Heart left ventricle (tissue), 16 donors: ENCODE measurements at regions not wholly inside any gene's neighbourhood (a gene's known extent, or its start where the extent isn't known, plus 50 kb on each side); places are given as distances from the start of the nearest gene placed in this dataset.

Source experiments
- ATAC-seq, 4 donors: fragments of 200-7000 bp; cut with Tn5 transposase; one replicate each; pipeline ENCODE4 v1.9.1; 2020 to 2022; ENCODE audit warnings: moderate library complexity in 4 of 4, mild to moderate bottlenecking in 3 of 4, moderate number of reproducible peaks in 1 of 4
- DNase-seq, 5 donors: peaks; one replicate each; pipeline ENCODE4 v3.0.0-alpha.2; 2020
- H3K27ac ChIP-seq, 12 donors: fragments of 200-600 bp; sonication (generic) in 4 of 12; one replicate each; pipeline versions ENCODE4 v1.5.0 to v1.8.0; 2016 to 2022; ENCODE audit warnings: mild to moderate bottlenecking in 2 of 12
- H3K27me3 ChIP-seq, 9 donors: fragments of 200-600 bp; sonication (generic) in 2 of 9; one replicate each; pipeline versions ENCODE4 v1.5.1 to v1.8.0; 2016 to 2022; ENCODE audit warnings: mild to moderate bottlenecking in 3 of 9
- H3K36me3 ChIP-seq, 9 donors: fragments of 200-600 bp; sonication (generic) in 2 of 9; one replicate each; pipeline versions ENCODE4 v1.5.0 to v1.8.0; 2018 to 2022; ENCODE audit warnings: mild to moderate bottlenecking in 2 of 9
- H3K4me1 ChIP-seq, 12 donors: fragments of 200-600 bp; sonication (generic) in 4 of 12; one replicate each; pipeline versions ENCODE4 v1.5.0 to v1.8.0; 2016 to 2022; ENCODE audit warnings: mild to moderate bottlenecking in 3 of 12
- H3K4me3 ChIP-seq, 12 donors: fragments of 200-600 bp; sonication (generic) in 4 of 12; one replicate each; pipeline versions ENCODE4 v1.5.0 to v1.8.0; 2017 to 2022; ENCODE audit warnings: mild to moderate bottlenecking in 9 of 12, moderate library complexity in 4 of 12
- H3K9me3 ChIP-seq, 12 donors: fragments of 200-600 bp; sonication (generic) in 4 of 12; one replicate each; pipeline versions ENCODE4 v1.5.0 to v1.8.0; 2016 to 2022; ENCODE audit warnings: mild to moderate bottlenecking in 1 of 12
- CTCF ChIP-seq, 12 donors: fragments of 200-600 bp; sonication (generic) in 4 of 12; IDR thresholded peaks; one replicate each; pipeline versions ENCODE4 v1.5.0 to v1.8.0; 2018 to 2022; ENCODE audit warnings: antibody characterized with exemption in 12 of 12, mild to moderate bottlenecking in 5 of 12
- POLR2A ChIP-seq, 2 donors: fragments of 450-650 bp; IDR thresholded peaks; one replicate each; pipeline ENCODE4 v1.6.1; 2017; ENCODE audit warnings: antibody characterized with exemption in 2 of 2, mild to moderate bottlenecking in 2 of 2, moderate library complexity in 2 of 2
- WGBS, 4 donors: extraction: QIAGEN DNeasy Blood & Tissue Kit in 2 of 4; methylation state at CpG; one replicate each; pipeline versions ENCODE4 v1.1.5 to v1.1.7; 2013 to 2018; 5-methylcytosine and 5-hydroxymethylcytosine counted together
- intact Hi-C, 10 donors: fragments of 100-400 bp; cut with DNase I; formaldehyde crosslinking; loops; one replicate each; pipeline versions ENCODE4 v1.11.1 to v1.14.2; 2022
- donor health status: ischemic (EF 13 %, LVEDD 7.1; RV severe dilation, severe dysfunction).
- donor health status: healthy with polysubstance abuse.
- donor health status: DM: no; HTN: yes; CAD: no.
- donor health status: DM: no; HTN: no; CAD: no.
- donor health status: ischemic (EF 25% LVEDD 6.9; RV normal size, moderate dysfunction).
- donor health status: ischemic (EF 25% LVEDD 5.7; RV mildly dilated, moderate dysfunction).
- donor health status: healthy.
- donor health status: DM: yes; HTN: yes; CAD: no.
- donor health status: ischemic (EF 35%, LVEDD 5.7; RV mildly dilated, moderate dysfunction).
- donor health status: nonischemic (EF 11% LVEDD 7.7; RV severe dilation, severe dysfunction).
- donor health status: DM: yes; HTN: yes; CAD: no.
- donor health status: PGD.
- donor health status: ischemic (EF 29% LVEDD 5.4; RV normal size, mild dysfunction).
- donor health status: nonischemic (EF 23%, LVEDD 6.1; RV moderate dilation, normal function).

GRCh38 chr4:129883996-129884395 is 788.0 kb downstream of the C4orf33 start:
- 67 to 75% (median 74%) methylated on average over 3 of the region's 3 CpGs for WGBS, 4 donors
- Histone ChIP-seq H3K36me3 (no peaks in the 10 kb centered on the region), H3K27ac (no peak overlapping the region), H3K9me3 (peaks cover 0 to 19% (median 2%) of the 10 kb centered on the region in 12 donors), H3K4me3 (no peak overlapping the region), H3K4me1 (no peaks in the 10 kb centered on the region), H3K27me3 (no peaks in the 10 kb centered on the region)
- intact Hi-C loops = no loop called here
- no peak for DNase-seq
- ATAC-seq = no peak
- no peak for TF ChIP-seq POLR2A (IDR thresholded peaks at IDR 0.05)
- TF ChIP-seq CTCF (IDR thresholded peaks at IDR 0.05) = no peak

- no peaks in the 10 kb centered on the region for H3K36me3 ChIP-seq
- H3K4me1 ChIP-seq = no peaks in the 10 kb centered on the region
- H3K27ac ChIP-seq = no peak overlapping the region
- H3K9me3 ChIP-seq = no peaks in the 10 kb centered on the region
- H3K27me3 ChIP-seq = no peaks in the 10 kb centered on the region
- intact Hi-C loops = no loop called here
- no peak for TF ChIP-seq CTCF (IDR thresholded peaks at IDR 0.05)
- no peak for TF ChIP-seq POLR2A (IDR thresholded peaks at IDR 0.05)
- DNase-seq (no peak), ATAC-seq (no peak)
- no peak overlapping the region for H3K4me3 ChIP-seq
- WGBS, 4 donors = 61 to 78% (median 68%) methylated on average over 2 of the region's 2 CpGs
Observed at GRCh38 chr4:129897111-129897510, 801.2 kb downstream of the C4orf33 start.

- DNase-seq (no peak), ATAC-seq (no peak)
- WGBS, 4 donors = 47 to 64% (median 58%) methylated on average over 3 of the region's 3 CpGs
- Histone ChIP-seq H3K27me3 (no peaks in the 10 kb centered on the region), H3K4me1 (no peaks in the 10 kb centered on the region), H3K36me3 (no peaks in the 10 kb centered on the region), H3K4me3 (no peak overlapping the region), H3K27ac (no peak overlapping the region), H3K9me3 (no peaks in the 10 kb centered on the region)
- TF ChIP-seq POLR2A (IDR thresholded peaks at IDR 0.05) (no peak), CTCF (IDR thresholded peaks at IDR 0.05) (no peak)
- intact Hi-C loops = no loop called here
Observed at GRCh38 chr4:129899849-129900248, 803.9 kb downstream of the C4orf33 start.

GRCh38 chr4:129900430-129900953 is 804.5 kb downstream of the C4orf33 start:
- no peaks in the 10 kb centered on the region for H3K9me3 ChIP-seq

More at GRCh38 chr4:129900430-129900953, 804.5 kb downstream of the C4orf33 start:
- no peak for ATAC-seq
- 46 to 62% (median 53%) methylated on average over 2 of the region's 2 CpGs for WGBS, 4 donors
- no peak for TF ChIP-seq POLR2A (IDR thresholded peaks at IDR 0.05)
- no peak for TF ChIP-seq CTCF (IDR thresholded peaks at IDR 0.05)
- no peaks in the 10 kb centered on the region for H3K4me1 ChIP-seq
- H3K27ac ChIP-seq = no peak overlapping the region
- DNase-seq = no peak
- no peaks in the 10 kb centered on the region for H3K27me3 ChIP-seq
- no peak overlapping the region for H3K4me3 ChIP-seq
- H3K36me3 ChIP-seq = no peaks in the 10 kb centered on the region
- intact Hi-C loops = no loop called here
